ENCODE measurements at regions not wholly inside any gene's neighbourhood (a gene's known extent, or its start where the extent isn't known, plus 50 kb on each side); places are given as distances from the start of the nearest gene placed in this dataset.

DNA sequence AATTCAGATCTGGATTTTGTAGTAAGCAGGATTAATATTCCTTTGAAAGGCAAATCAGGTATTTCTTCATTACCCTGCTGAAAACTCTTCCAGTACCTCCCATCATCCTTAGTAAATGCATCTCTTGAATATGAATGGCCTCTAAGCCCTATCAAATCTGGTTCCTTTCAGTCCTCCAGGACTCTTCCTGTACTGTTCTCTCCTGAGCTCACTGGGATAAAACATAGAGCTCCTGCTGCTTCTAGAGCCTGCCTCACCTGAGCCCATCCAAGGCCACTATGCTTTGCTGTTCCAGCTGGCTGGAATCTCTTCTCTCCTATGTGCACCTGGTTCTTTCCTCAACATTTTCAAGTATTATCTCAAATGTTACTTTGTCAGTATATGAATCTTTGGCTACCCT is 803.3 kb upstream of the CTNND2 start:
- ChIA-PET CTCF (no interaction called here), POLR2A (no interaction called here)
- peaks cover 42% of the 10 kb centered on the region for H3K4me1 Mint-ChIP-seq
- TF ChIP-seq TCF7 (CRISPR knock-in tag; IDR thresholded peaks at IDR 0.05; ENCODE audit: low read depth) (no peak), MXD4 (CRISPR knock-in tag; IDR thresholded peaks at IDR 0.05; ENCODE audit: borderline replicate concordance) (no peak), SOX15 (CRISPR knock-in tag; IDR thresholded peaks at IDR 0.05) (no peak), PRRX2 (CRISPR knock-in tag; IDR thresholded peaks at IDR 0.05) (no peak), ZMAT4 (CRISPR knock-in tag; IDR thresholded peaks at IDR 0.05) (no peak)
- TF ChIP-seq, protein P1, sequence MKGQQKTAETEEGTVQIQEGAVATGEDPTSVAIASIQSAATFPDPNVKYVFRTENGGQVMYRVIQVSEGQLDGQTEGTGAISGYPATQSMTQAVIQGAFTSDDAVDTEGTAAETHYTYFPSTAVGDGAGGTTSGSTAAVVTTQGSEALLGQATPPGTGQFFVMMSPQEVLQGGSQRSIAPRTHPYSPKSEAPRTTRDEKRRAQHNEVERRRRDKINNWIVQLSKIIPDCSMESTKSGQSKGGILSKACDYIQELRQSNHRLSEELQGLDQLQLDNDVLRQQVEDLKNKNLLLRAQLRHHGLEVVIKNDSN (CRISPR knock-in tag; IDR thresholded peaks at IDR 0.05) = no peak
- TF ChIP-seq, protein P2, sequence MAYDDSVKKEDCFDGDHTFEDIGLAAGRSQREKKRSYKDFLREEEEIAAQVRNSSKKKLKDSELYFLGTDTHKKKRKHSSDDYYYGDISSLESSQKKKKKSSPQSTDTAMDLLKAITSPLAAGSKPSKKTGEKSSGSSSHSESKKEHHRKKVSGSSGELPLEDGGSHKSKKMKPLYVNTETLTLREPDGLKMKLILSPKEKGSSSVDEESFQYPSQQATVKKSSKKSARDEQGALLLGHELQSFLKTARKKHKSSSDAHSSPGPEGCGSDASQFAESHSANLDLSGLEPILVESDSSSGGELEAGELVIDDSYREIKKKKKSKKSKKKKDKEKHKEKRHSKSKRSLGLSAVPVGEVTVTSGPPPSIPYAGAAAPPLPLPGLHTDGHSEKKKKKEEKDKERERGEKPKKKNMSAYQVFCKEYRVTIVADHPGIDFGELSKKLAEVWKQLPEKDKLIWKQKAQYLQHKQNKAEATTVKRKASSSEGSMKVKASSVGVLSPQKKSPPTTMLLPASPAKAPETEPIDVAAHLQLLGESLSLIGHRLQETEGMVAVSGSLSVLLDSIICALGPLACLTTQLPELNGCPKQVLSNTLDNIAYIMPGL (CRISPR knock-in tag; IDR thresholded peaks at IDR 0.05) = no peak
- H3K36me3 Mint-ChIP-seq = peaks cover 3% of the 10 kb centered on the region; the same call in 1 of the 2 replicates
- DNase-seq (ENCODE audit: low spot score) (no peak), ATAC-seq (peak; percentile 88)
- H3K27me3 Mint-ChIP-seq (ENCODE audit: low read depth) = no peaks in the 10 kb centered on the region
- H3K27ac Mint-ChIP-seq = peak overlapping the region; percentile 10
- no peaks in the 10 kb centered on the region for H3K9me3 Mint-ChIP-seq
- no peak overlapping the region for H3K4me3 Mint-ChIP-seq

- no peaks in the 10 kb centered on the region for H3K9me3 Mint-ChIP-seq
- no peak overlapping the region for H3K4me3 Mint-ChIP-seq
- ChIA-PET CTCF (no interaction called here), POLR2A (no interaction called here)
- H3K4me1 Mint-ChIP-seq = peaks cover 45% of the 10 kb centered on the region
- H3K27ac Mint-ChIP-seq = no peak overlapping the region
- H3K27me3 Mint-ChIP-seq (ENCODE audit: low read depth) = no peaks in the 10 kb centered on the region
- no peak for DNase-seq (ENCODE audit: low spot score)
- no peak for TF ChIP-seq NR2C2 (CRISPR knock-in tag; IDR thresholded peaks at IDR 0.05)
- TF ChIP-seq EMX1 (CRISPR knock-in tag; IDR thresholded peaks at IDR 0.05) = no peak
- TF ChIP-seq NFATC4 (CRISPR knock-in tag; IDR thresholded peaks at IDR 0.05) = no peak
- TF ChIP-seq CREB1 (CRISPR knock-in tag; IDR thresholded peaks at IDR 0.05) = no peak
- no peak for TF ChIP-seq PRRX2 (CRISPR knock-in tag; IDR thresholded peaks at IDR 0.05)
- TF ChIP-seq ZMAT4 (CRISPR knock-in tag; IDR thresholded peaks at IDR 0.05) = no peak
- TF ChIP-seq ZNF138 (CRISPR knock-in tag; conservative IDR thresholded peaks at IDR 0.05) = no peak
- TF ChIP-seq, protein P3, sequence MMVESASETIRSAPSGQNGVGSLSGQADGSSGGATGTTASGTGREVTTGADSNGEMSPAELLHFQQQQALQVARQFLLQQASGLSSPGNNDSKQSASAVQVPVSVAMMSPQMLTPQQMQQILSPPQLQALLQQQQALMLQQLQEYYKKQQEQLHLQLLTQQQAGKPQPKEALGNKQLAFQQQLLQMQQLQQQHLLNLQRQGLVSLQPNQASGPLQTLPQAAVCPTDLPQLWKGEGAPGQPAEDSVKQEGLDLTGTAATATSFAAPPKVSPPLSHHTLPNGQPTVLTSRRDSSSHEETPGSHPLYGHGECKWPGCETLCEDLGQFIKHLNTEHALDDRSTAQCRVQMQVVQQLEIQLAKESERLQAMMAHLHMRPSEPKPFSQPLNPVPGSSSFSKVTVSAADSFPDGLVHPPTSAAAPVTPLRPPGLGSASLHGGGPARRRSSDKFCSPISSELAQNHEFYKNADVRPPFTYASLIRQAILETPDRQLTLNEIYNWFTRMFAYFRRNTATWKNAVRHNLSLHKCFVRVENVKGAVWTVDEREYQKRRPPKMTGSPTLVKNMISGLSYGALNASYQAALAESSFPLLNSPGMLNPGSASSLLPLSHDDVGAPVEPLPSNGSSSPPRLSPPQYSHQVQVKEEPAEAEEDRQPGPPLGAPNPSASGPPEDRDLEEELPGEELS (CRISPR knock-in tag; IDR thresholded peaks at IDR 0.05) = no peak
- TF ChIP-seq SMAD3 (CRISPR knock-in tag; IDR thresholded peaks at IDR 0.05; ENCODE audit: borderline replicate concordance) = no peak
- TF ChIP-seq, protein P4, sequence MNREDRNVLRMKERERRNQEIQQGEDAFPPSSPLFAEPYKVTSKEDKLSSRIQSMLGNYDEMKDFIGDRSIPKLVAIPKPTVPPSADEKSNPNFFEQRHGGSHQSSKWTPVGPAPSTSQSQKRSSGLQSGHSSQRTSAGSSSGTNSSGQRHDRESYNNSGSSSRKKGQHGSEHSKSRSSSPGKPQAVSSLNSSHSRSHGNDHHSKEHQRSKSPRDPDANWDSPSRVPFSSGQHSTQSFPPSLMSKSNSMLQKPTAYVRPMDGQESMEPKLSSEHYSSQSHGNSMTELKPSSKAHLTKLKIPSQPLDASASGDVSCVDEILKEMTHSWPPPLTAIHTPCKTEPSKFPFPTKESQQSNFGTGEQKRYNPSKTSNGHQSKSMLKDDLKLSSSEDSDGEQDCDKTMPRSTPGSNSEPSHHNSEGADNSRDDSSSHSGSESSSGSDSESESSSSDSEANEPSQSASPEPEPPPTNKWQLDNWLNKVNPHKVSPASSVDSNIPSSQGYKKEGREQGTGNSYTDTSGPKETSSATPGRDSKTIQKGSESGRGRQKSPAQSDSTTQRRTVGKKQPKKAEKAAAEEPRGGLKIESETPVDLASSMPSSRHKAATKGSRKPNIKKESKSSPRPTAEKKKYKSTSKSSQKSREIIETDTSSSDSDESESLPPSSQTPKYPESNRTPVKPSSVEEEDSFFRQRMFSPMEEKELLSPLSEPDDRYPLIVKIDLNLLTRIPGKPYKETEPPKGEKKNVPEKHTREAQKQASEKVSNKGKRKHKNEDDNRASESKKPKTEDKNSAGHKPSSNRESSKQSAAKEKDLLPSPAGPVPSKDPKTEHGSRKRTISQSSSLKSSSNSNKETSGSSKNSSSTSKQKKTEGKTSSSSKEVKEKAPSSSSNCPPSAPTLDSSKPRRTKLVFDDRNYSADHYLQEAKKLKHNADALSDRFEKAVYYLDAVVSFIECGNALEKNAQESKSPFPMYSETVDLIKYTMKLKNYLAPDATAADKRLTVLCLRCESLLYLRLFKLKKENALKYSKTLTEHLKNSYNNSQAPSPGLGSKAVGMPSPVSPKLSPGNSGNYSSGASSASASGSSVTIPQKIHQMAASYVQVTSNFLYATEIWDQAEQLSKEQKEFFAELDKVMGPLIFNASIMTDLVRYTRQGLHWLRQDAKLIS (CRISPR knock-in tag; IDR thresholded peaks at IDR 0.05; ENCODE audit: borderline replicate concordance) = no peak
- no peak for TF ChIP-seq E2F5 (CRISPR knock-in tag; IDR thresholded peaks at IDR 0.05)
- TF ChIP-seq FOXJ3 (CRISPR knock-in tag; IDR thresholded peaks at IDR 0.05; ENCODE audit: borderline replicate concordance) = no peak
- TF ChIP-seq IRF1 (CRISPR knock-in tag; IDR thresholded peaks at IDR 0.05) = no peak
- TF ChIP-seq SP1 (CRISPR knock-in tag; conservative IDR thresholded peaks at IDR 0.05) = no peak
- ATAC-seq = peak; percentile 65
- peaks cover 3% of the 10 kb centered on the region; the same call in 1 of the 2 replicates for H3K36me3 Mint-ChIP-seq
These were observed 800.7 kb upstream of the CTNND2 start for GRCh38 chr5:12704955-12705354.

Data from WTC11 (cell line).